ENCODE measurements at regions not wholly inside any gene's neighbourhood (a gene's known extent, or its start where the extent isn't known, plus 50 kb on each side); places are given as distances from the start of the nearest gene placed in this dataset.

DNA sequence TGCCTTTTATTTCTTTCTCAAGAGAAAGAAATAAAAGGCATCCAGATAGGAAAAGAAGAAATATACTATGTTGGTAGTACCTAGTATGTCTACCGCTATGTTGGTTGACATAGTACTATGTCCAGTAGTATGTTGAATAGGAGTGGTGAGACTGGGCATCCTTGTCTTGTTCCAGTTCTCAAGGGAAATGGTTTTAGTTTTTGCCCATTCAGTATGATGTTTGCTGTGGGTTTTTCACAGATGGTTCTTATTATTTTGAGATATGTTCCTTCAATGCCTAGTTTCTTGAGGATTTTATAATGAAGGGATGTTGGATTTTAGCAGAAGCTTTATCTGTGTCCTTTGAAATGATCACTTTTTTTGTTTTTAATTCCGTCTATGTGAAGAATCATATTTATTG is 53.0 kb upstream of the CSNK1A1L start:
- H3K36me3 ChIP-seq (ENCODE audit: control insufficient read depth, insufficient read depth, low read length), result no peaks in the 10 kb centered on the region
- H3K9me1 ChIP-seq (ENCODE audit: control insufficient read depth, insufficient read depth, low read length), result no peaks in the 10 kb centered on the region
- POLR2A ChIA-PET, result no interaction called here
- no peaks in the 10 kb centered on the region for H3K4me1 ChIP-seq (replicated peaks in 1 of 2; ENCODE audit: control insufficient read depth in 2 of 2, insufficient read depth in 2 of 2, low read length in 2 of 2)
- TF ChIP-seq, protein P1, sequence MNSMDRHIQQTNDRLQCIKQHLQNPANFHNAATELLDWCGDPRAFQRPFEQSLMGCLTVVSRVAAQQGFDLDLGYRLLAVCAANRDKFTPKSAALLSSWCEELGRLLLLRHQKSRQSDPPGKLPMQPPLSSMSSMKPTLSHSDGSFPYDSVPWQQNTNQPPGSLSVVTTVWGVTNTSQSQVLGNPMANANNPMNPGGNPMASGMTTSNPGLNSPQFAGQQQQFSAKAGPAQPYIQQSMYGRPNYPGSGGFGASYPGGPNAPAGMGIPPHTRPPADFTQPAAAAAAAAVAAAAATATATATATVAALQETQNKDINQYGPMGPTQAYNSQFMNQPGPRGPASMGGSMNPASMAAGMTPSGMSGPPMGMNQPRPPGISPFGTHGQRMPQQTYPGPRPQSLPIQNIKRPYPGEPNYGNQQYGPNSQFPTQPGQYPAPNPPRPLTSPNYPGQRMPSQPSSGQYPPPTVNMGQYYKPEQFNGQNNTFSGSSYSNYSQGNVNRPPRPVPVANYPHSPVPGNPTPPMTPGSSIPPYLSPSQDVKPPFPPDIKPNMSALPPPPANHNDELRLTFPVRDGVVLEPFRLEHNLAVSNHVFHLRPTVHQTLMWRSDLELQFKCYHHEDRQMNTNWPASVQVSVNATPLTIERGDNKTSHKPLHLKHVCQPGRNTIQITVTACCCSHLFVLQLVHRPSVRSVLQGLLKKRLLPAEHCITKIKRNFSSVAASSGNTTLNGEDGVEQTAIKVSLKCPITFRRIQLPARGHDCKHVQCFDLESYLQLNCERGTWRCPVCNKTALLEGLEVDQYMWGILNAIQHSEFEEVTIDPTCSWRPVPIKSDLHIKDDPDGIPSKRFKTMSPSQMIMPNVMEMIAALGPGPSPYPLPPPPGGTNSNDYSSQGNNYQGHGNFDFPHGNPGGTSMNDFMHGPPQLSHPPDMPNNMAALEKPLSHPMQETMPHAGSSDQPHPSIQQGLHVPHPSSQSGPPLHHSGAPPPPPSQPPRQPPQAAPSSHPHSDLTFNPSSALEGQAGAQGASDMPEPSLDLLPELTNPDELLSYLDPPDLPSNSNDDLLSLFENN (IDR thresholded peaks at IDR 0.05; ENCODE audit: low read depth in 2 of 2, low read length in 2 of 2), result no peak
- no peak for TF ChIP-seq PHTF2 (CRISPR knock-in tag; IDR thresholded peaks at IDR 0.05)
- no peak for TF ChIP-seq ZNF644 (tag; IDR thresholded peaks at IDR 0.05; ENCODE audit: low read depth)
- TF ChIP-seq XRCC5 (IDR thresholded peaks at IDR 0.05; ENCODE audit: low read depth, low read length), result no peak
- no peak for TF ChIP-seq ZNF436 (CRISPR knock-in tag; IDR thresholded peaks at IDR 0.05)
- no peak for TF ChIP-seq SP2 (IDR thresholded peaks at IDR 0.05; ENCODE audit: extremely low read depth, low read depth, low read length, poor library complexity, severe bottlenecking)
- no peak for TF ChIP-seq RBM17 (IDR thresholded peaks at IDR 0.05; ENCODE audit: borderline replicate concordance, low read depth, low read length)
- no peak for TF ChIP-seq SNRNP70 (optimal IDR thresholded peaks at IDR 0.05; ENCODE audit: low read depth, low read length)
- 5% methylated on average over 2 of the region's 2 CpGs for WGBS (ENCODE audit: insufficient coverage, low coverage, missing lambda C conversion rate)
- H4K20me1 ChIP-seq (replicated peaks; ENCODE audit: control insufficient read depth, insufficient read depth, low read length), result no peaks in the 10 kb centered on the region
- intact Hi-C loops (cut with micrococcal nuclease), result no loop called here
- in situ Hi-C loops (cut with MboI), result no loop called here
- no peak overlapping the region for H3K4me3 ChIP-seq
- CTCF ChIA-PET (ENCODE audit: low intra/inter-chr PET ratio), result no interaction called here
- DNase-seq (ENCODE audit: extremely low read depth in 1 of 4, low spot score in 3 of 4), result no peak
- no peak for ATAC-seq
- BruUV-seq (replicated peaks), result no TSS peak
- no peaks in the 10 kb centered on the region for H3K9me3 ChIP-seq (replicated peaks; ENCODE audit: control insufficient read depth, insufficient read depth, low read depth, low read length)
- H3K4me2 ChIP-seq (ENCODE audit: insufficient read depth, low read length), result no peak overlapping the region
- no peak for FAIRE-seq
- H3K9ac ChIP-seq (ENCODE audit: insufficient read depth in 1 of 2, low read depth in 2 of 2, low read length in 2 of 2), result no peak overlapping the region
- H2AFZ ChIP-seq (ENCODE audit: low read depth, low read length), result no peak overlapping the region
- H3K79me2 ChIP-seq (ENCODE audit: control insufficient read depth, insufficient read depth, low read length), result no peaks in the 10 kb centered on the region
- H3K27me3 ChIP-seq (ENCODE audit: control insufficient read depth in 2 of 2, insufficient read depth in 2 of 2, low read length in 2 of 2), result no peaks in the 10 kb centered on the region
- no peak overlapping the region for H3K27ac ChIP-seq (ENCODE audit: extremely low read depth, low read depth, low read length)
